K562 (cell line): ENCODE measurements at regions not wholly inside any gene's neighbourhood (a gene's known extent, or its start where the extent isn't known, plus 50 kb on each side); places are given as distances from the start of the nearest gene placed in this dataset.

ENCODE experiments used
- ATAC-seq: fragments of 200-7000 bp; cut with Tn5 transposase; 3 replicates; pipeline ENCODE4 v1.9.1; 2020; ENCODE audit warnings: moderate library complexity
- BruUV-seq: library from RNA; stranded (reverse); fragments of 400-500 nt; replicated peaks from 2 replicates; lab custom pipeline; 2021; lab: Mats Ljungman, UMichigan
- CTCF ChIA-PET: fragments of 300-600 bp; formaldehyde crosslinking; extraction: SDS; loops from one replicate; lab custom pipeline; 2021; ENCODE audit warnings: low intra/inter-chr PET ratio; lab: Yijun Ruan, JAX
- POLR2A ChIA-PET: fragments of 300-600, 350-650 bp; sonication (Branson Sonifier 250); formaldehyde crosslinking; extraction: SDS; loops from one replicate; lab custom pipeline; 2021; ENCODE audit warnings: antibody characterized with exemption, inconsistent platforms; lab: Yijun Ruan, JAX
- DNase-seq, 4 experiments: peaks; one replicate each; pipeline versions ENCODE4 v3.0.0 to v3.0.0-alpha.2; 2011 to 2018; ENCODE audit warnings: low spot score in 3 of 4, mixed read lengths in 3 of 4; ENCODE audit errors: extremely low read depth in 1 of 4
- FAIRE-seq: peaks from 2 replicates; lab custom pipeline; 2011; peaks lifted over from hg19 to GRCh38; lab: Jason Lieb, UNC
- H2AFZ ChIP-seq: 2 replicates; pipeline ENCODE4 v1.6.0; 2011; ENCODE audit warnings: low read depth, low read length, control low read depth, inconsistent platforms
- H3K27ac ChIP-seq: fragments of 200-600 bp; 3 replicates; pipeline ENCODE4 v1.8.0; 2011; ENCODE audit warnings: low read depth, mild to moderate bottlenecking, control low read depth, inconsistent platforms, low read length, moderate library complexity, mixed read lengths; ENCODE audit errors: extremely low read depth
- H3K27me3 ChIP-seq, 2 experiments: fragments of 300-600 bp in 1 of 2; 2 replicates in 1 of 2; 3 replicates in 1 of 2; pipeline versions ENCODE4 v1.6.0 to v1.8.0; 2011; ENCODE audit warnings: inconsistent platforms in 2 of 2, low read length in 2 of 2, mild to moderate bottlenecking in 1 of 2, mixed read lengths in 1 of 2, moderate library complexity in 1 of 2; ENCODE audit not compliant: control insufficient read depth in 2 of 2, insufficient read depth in 2 of 2
- H3K36me3 ChIP-seq: fragments of 300-600 bp; 3 replicates; pipeline ENCODE4 v1.8.0; 2011; ENCODE audit warnings: mild to moderate bottlenecking, low read length, inconsistent platforms; ENCODE audit not compliant: control insufficient read depth, insufficient read depth
- H3K4me1 ChIP-seq, 2 experiments: fragments of 200-600 bp in 1 of 2; replicated peaks in 1 of 2; 2 replicates in 1 of 2; 3 replicates in 1 of 2; pipeline versions ENCODE4 v1.5.1 to v1.8.0; 2011; ENCODE audit warnings: inconsistent platforms in 2 of 2, low read length in 2 of 2, mild to moderate bottlenecking in 1 of 2, mixed read lengths in 1 of 2, moderate library complexity in 1 of 2; ENCODE audit not compliant: control insufficient read depth in 2 of 2, insufficient read depth in 2 of 2
- H3K4me2 ChIP-seq: 2 replicates; pipeline ENCODE4 v1.6.1; 2011; ENCODE audit warnings: low read length, control low read depth, inconsistent platforms, mixed read lengths; ENCODE audit not compliant: insufficient read depth
- H3K4me3 ChIP-seq: fragments of 200-600 bp; sonication (generic), shearing (Covaris generic); 2 replicates; pipeline ENCODE4 v1.5.1; 2016; ENCODE audit warnings: control low read depth, inconsistent platforms
- H3K79me2 ChIP-seq: fragments of 200-600 bp; 3 replicates; pipeline ENCODE4 v1.8.0; 2011; ENCODE audit warnings: low read length, inconsistent platforms; ENCODE audit not compliant: control insufficient read depth, insufficient read depth
- H3K9ac ChIP-seq, 2 experiments: 2 replicates each; pipeline versions ENCODE4 v1.6.0 to v1.6.1; 2011; ENCODE audit warnings: low read depth in 2 of 2, low read length in 2 of 2, control low read depth in 1 of 2, inconsistent platforms in 1 of 2, mild to moderate bottlenecking in 1 of 2, mixed read lengths in 1 of 2; ENCODE audit not compliant: insufficient read depth in 1 of 2
- H3K9me1 ChIP-seq: one replicate; pipeline ENCODE4 v1.6.0; 2011; ENCODE audit warnings: inconsistent platforms, mild to moderate bottlenecking, low read length, moderate library complexity; ENCODE audit not compliant: control insufficient read depth, insufficient read depth
- H3K9me3 ChIP-seq: replicated peaks from 2 replicates; pipeline ENCODE4 v1.5.1; 2011; ENCODE audit warnings: low read depth, low read length, inconsistent platforms; ENCODE audit not compliant: control insufficient read depth, insufficient read depth
- H4K20me1 ChIP-seq: replicated peaks from 2 replicates; pipeline ENCODE4 v1.6.1; 2011; ENCODE audit warnings: low read length, inconsistent platforms, mixed read lengths; ENCODE audit not compliant: control insufficient read depth, insufficient read depth
- ARID4B ChIP-seq: sonication (generic); formaldehyde crosslinking; IDR thresholded peaks from 2 replicates; pipeline ENCODE4 v1.8.0; 2022; ENCODE audit warnings: mild to moderate bottlenecking, missing genetic modification reagents
- CEBPB ChIP-seq: fragments of 450-650 bp; IDR thresholded peaks from 2 replicates; pipeline ENCODE4 v1.6.1; 2016; ENCODE audit warnings: missing genetic modification characterization, missing compliant biosample characterization
- LARP7 ChIP-seq: fragments of 450-650 bp; IDR thresholded peaks from 2 replicates; pipeline ENCODE4 v1.6.1; 2016
- WGBS: fragments of 100-300 bp; shearing (Covaris generic); methylation state at CpG from one replicate; pipeline ENCODE4 v1.1.6; 2016; ENCODE audit warnings: low coverage, mixed read lengths; ENCODE audit not compliant: insufficient coverage; ENCODE audit errors: missing lambda C conversion rate; 5-methylcytosine and 5-hydroxymethylcytosine counted together
- in situ Hi-C: fragments of 300-500 bp; cut with MboI; formaldehyde crosslinking; loops from 4 replicates; pipeline ENCODE4 v1.15.0; 2018; ENCODE audit warnings: inconsistent platforms, mixed read lengths
- intact Hi-C: fragments of 100-400 bp; cut with micrococcal nuclease; formaldehyde crosslinking; loops from 2 replicates; pipeline ENCODE4 v1.14.2; 2022

GRCh38 chr2:234826681-234827080 lies 125.1 kb upstream of the SH3BP4 start:
- in situ Hi-C loops = no loop called here
- Histone ChIP-seq H3K27me3 (no peaks in the 10 kb centered on the region), H3K9me3 (no peaks in the 10 kb centered on the region), H3K9ac (no peak overlapping the region), H3K4me2 (no peak overlapping the region), H3K9me1 (no peaks in the 10 kb centered on the region), H3K4me3 (no peak overlapping the region), H2AFZ (no peak overlapping the region), H4K20me1 (no peaks in the 10 kb centered on the region; the same call in 1 of the 2 replicates), H3K36me3 (no peaks in the 10 kb centered on the region), H3K4me1 (no peaks in the 10 kb centered on the region), H3K79me2 (no peaks in the 10 kb centered on the region), H3K27ac (no peak overlapping the region)
- ChIA-PET CTCF (no interaction called here), POLR2A (no interaction called here)
- no peak for FAIRE-seq
- 0% methylated on average over 5 of the region's 5 CpGs for WGBS
- no TSS peak for BruUV-seq
- intact Hi-C loops = no loop called here
- DNase-seq = no peak
- no peak for ATAC-seq
- TF ChIP-seq ARID4B = no peak
- no peak for TF ChIP-seq LARP7
- TF ChIP-seq CEBPB (tag) = no peak
